Gastrocnemius medialis (tissue), 4 donors: ENCODE measurements at regions not wholly inside any gene's neighbourhood (a gene's known extent, or its start where the extent isn't known, plus 50 kb on each side); places are given as distances from the start of the nearest gene placed in this dataset.

ENCODE experiments used
- CTCF ChIP-seq, 5 experiments: fragments of 450-650 bp in 3 of 5; fragments of 200-600 bp in 2 of 5; sonication (generic) in 2 of 5; IDR thresholded peaks in 4 of 5; conservative IDR thresholded peaks in 1 of 5; 1 replicate in 4 of 5; 2 replicates in 1 of 5; pipeline ENCODE4 v1.5.1; 2016 to 2019; ENCODE audit warnings: antibody characterized with exemption in 5 of 5, mild to moderate bottlenecking in 3 of 5, moderate library complexity in 3 of 5
- POLR2A ChIP-seq, 2 donors: fragments of 450-650 bp; IDR thresholded peaks; one replicate each; pipeline ENCODE4 v1.6.1; 2017; ENCODE audit warnings: antibody characterized with exemption in 2 of 2, mild to moderate bottlenecking in 2 of 2, moderate library complexity in 2 of 2

DNA sequence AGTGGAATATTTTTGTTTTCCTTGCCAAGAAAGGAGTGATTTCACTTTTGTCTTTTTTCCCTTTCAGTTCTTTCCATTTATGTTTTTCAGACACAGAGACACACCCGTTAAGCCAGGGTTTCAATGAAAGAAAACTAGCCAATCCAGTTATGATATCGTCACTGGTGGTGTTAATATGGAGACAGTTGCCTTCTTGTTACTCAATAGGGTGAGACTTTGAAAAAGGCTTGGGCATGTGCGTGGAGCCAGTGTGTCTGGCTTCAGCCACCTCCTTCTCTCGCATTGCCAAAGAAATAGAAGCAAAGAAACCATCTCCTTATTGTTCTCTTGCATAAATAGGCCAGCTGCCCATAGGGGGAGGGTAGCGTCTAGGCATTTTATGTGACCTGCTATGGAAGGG, 84.1 kb upstream of the DLX6 start:
- TF ChIP-seq POLR2A (IDR thresholded peaks at IDR 0.05) (no peak), CTCF (IDR thresholded peaks at IDR 0.05 in 4 of 5, conservative IDR thresholded peaks at IDR 0.05 in 1 of 5) (no peak)
